ENCODE measurements at regions not wholly inside any gene's neighbourhood (a gene's known extent, or its start where the extent isn't known, plus 50 kb on each side); places are given as distances from the start of the nearest gene placed in this dataset.
A peak's percentile ranks its signal among the peaks of the same experiment; 100 is the strongest.

DNA sequence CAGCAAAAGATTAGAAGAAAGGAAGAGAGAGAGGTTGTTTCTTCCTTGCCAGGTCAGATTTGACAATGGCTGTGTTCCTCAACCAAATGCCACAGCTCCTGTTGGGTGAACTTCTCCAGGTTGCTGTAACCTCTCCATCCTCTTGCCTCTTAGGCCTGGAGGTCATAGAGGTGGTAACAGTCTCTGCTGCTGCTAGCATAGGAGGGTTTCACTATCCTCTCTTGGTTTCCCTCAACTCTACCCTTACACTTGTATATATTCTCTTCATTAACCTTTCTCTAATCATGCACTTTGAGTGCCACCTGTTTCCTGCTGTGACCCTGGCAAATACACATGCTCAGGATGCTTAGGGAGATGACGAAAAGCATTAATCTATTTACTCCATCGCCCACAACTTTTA lies 67.7 kb upstream of the HIF1A start:
- no peak for DNase-seq

DNA sequence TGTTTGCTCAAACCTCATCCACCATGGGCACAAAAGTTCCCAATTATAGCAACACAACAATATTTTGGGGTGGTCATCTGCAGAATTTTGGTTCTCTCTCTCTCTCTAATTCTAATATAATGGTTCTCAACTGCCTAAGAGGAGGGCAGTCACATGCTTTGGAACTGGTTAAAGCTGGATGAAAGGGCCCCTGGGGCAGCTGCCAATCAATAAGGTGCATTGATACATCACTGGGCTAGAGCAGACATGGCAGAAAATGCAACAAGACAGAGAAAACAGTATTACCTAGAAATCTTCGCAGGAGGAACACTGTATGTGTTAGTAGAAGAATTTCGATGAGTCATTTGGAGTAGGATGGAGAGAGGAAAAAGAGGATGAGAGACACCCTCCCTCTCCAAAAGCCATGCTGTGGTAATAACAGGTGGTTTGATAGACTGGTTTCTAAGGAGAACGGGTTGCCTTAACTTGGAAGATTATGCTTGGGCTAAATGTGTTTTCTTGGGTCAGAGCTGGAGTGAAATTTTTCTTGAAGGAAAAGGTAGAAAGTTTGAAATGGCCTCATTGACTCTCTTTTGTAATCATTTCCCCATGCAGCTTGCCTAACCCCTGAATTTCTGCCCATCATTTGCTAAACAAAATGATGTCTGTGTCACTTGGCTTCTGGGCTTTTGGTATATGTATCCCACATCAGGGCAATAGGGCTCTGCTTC lies 67.1 kb upstream of the HIF1A start:
- no peak for DNase-seq

DNA sequence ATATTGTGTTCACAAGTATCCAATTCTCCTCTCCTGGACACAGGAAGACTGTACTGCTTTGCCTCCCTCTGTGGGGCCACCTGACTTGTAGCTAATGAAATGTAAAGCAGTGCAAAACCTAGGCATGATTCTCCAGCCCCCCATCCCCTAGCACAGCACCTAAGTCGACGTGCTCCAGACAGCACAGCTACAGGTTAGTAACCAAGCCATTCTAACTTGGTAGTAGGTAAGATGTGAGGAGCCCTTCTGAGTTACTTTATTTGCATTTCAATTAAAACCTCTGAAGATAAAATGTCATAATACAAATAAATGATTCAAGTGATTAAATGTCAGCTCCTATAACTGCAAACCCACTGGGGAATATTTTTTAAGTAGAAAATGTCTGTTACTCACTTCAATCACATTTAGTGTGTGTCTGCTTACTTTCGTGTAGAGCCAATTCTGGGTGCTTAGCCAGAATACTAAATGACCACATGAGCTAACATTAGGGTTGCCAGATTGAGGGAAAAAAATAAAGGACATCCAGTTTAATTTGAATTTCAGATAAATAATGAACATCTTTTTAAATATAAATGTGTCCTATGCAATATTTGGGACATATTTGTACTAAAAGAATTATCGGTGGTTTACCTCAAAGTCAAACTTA lies 64.8 kb upstream of the HIF1A start:
- DNase-seq: no peak

DNA sequence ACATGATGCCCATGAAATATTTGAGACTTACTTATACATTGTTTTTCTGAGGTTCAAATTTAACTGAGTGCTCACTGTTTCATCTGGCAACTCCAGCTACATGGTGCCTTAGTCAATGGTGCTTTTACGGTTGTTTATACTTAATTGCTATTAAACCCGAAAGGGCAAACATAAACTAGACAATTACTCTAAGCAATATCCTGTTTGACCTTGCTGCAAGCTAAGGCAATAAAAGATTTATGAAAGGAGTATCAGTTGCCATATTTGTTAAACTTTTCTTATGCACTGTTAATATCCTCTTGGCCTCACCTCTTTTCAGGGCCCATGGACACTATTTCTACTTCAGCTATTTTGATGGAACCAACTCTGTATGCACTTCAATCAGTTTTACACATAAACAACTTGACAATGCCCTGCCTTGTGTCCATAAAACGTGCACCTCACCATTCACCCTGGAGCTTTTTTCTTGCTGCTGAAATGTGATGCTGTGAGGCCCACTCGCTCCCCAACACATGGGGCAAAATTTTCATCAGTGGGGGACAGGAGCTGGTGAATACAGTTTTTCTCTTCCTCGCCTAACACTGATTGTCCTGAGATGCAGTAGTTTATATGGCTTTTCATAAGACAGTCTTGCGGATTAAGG lies 64.1 kb upstream of the HIF1A start:
- DNase-seq: no peak

DNA sequence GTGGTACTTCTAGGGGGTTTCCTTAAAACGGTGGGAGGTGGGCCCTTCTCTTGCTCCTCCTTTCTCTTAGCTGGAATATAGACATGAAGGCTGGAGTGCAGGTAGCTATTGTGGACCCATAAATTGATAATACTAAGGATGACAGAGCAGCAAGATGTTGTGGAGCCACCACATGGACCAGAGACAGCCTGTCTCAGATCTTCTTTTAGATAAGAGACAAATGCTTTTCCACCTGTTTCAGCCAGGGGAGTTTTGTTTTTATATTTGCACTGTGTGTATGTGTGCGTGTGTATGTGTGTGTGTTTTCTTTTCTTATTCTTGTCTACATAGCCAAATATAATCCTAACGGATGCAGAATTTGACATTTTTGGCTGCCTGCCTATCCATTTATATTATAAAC lies 62.9 kb upstream of the HIF1A start:
- no peak for DNase-seq

DNA sequence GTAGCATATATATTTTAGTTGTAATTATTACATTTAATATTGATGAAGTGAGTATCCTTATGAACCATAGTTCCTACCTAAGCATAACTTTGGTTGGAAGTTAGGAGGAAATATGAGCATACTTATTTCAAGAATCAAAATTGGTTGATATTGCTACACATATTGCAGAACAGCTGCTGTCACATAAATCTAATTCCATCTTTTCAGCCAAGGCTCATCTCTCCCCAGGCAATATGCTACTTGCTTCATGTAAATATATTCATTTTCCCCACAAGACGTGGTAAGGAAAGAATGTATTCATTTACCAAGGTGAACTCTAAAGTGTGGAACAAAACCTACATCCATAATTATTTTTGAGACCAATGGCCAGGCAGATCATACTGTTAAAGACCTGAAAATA lies 62.5 kb upstream of the HIF1A start:
- DNase-seq: no peak

DNA sequence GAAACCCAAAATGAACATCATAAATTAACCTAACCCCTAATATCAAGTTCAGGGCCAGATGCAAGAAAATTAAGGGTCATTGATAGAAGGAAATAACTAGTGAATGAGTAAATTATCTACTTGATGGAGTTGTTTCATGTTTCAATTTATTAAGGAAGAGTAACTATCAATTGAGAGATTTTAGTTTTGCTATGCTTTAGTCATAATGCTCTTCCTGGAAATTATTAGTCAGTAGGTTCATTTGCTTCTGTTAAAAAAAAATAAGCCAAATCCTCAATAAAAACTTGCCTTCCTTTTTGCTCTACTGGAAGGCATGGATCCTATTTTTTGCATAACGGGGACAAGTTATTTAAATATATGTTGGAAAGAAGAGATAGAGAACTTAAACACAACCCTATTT lies 59.0 kb upstream of the HIF1A start:
- DNase-seq: no peak

DNA sequence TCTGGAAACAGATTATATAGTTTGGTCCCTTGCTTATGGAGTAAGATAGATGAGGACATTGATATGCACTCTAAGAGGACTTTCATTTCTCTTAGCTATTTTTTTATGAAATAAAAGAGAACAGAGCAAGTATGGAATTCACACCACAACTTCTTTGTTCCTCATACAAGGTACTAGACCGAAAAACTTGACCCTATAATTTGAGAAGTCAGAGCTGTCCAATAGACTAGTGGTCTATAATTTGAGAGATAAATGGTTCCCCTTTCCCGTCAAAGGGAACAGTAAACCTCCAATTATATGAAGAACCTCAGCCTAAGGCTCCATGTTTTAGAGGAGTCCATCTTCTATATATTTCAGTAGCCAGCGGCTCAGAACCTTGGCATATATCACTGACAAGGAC lies 58.5 kb upstream of the HIF1A start:
- no peak for DNase-seq

DNA sequence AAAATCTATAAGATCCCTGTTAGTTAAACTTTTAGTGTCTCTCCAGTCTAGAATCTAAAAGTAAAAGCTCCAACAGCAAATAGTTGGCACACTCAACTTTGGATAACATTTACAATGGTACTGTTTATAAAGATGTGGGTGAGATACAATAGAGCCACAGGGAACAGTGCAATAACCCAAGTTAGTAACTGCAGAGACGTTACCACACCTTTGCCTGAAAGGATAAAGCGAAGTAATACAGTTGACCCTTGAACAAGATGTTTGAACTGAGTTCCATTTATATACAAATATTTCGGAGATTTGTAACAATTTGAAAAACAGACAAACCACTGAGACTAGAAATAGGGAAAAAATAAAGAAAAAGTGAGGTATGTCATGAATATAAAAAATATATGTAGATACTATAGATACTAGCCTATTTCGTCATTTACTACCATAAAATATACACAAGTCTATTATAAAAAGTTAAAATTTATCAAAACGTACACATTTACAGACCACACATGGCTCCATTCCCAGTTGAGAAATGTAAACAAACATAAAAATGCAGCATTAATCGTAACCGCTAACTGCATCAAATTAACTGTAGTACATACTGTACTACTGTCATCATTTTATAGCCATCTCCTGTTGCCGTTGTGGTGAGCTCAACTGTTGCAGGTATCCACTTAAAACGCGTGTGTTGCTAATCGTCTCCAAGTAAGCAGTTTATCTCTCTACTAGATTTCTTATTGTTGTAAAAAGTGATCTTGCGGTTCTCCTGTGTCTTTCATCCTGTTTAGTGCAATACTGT lies 56.5 kb upstream of the HIF1A start:
- no peak for DNase-seq

DNA sequence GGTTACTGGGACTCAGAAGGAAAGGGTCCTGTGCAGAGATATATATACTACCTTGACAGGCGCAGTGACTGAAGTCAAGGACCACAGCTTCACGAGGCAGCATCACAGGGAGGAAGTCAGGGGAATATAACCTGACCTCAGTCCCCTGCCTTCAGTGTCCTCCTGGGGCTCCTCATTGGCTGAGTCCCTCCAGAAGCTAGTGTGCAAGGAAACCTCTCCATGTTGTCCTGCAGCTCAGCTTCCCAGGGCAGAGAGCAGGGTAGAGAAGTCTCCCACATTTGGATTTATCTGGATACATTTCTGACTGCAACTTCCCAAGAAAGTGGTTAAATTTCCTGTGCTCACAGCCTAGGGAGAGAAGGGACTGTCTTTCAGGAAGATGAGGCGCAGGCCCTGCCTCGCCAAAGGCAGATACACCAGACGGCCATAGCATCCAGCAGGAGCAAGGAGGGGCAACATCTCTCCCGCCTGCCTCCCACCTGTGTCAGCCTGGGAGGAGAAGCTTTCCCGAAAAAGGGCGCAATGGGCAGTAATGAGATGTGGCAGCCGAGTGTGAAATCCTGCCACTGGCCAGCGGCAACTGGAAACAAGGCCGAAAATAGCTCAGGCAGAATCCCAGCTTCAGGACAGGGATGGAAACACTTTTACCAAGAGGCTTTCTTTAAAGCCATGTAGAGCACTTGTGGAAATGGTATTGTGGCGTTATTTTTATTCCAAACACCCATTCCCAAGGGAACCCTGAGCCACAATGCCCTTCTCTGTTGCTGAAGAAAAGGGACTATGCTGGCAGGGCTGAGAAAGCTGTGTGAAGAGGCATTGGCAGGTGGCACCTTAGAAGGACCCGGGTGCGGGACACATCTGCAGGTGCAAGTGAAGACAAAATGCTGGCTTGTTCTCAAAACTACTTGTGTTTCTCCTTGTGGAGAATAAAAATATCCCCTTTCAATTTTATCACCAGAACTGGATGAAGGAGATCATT lies 54.9 kb upstream of the HIF1A start:
- DNase-seq: peak; percentile 66

DNA sequence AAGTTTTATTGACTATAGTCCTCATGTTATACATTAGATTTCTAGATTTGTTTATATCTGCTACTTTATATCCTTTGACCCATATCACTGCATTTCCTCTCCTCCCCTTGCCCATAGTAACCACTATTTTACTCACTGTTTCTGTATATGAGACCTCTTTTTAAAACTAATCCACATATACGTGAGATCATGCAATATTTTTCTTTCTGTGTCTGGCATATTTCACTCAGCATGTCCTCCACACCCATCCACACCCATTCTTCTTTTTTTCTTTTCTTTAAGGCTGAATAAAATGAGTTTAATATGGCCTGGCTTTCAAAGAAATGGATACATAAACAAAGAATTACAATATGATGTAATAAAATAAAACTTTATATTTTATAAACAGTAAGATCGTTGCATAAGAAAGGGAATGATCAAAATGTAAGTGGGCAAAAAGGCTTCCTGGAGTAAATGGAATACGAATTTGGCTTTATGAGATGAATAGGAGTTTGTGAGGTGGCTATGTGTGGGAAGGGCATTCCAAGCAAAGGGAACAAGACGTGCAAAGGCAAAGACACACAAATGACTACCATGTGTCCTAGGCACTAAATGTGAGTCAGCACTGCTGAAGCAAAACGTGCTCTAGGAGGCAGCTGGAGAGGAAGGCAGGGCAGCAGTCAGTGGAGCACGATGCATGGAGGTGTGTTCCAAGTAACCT lies 53.2 kb upstream of the HIF1A start:
- DNase-seq: no peak

DNA sequence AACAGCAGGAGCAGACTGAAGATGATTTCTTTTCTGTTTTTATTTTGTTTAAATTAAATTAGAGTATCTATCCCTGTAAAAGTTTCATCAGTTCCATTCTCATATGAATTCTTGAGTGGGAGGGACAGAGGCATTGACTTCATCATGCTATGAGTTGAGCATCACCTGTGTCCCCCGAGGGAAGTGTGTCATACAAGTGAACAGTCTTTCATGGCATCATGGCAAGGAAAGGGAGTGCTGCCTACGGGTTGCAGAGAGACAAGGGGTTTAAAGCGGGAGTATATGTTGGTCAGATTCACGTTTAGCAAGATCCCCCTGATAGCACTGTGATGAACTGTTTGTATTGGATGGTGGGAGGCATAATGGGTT lies 52.7 kb upstream of the HIF1A start:
- no peak for DNase-seq

DNA sequence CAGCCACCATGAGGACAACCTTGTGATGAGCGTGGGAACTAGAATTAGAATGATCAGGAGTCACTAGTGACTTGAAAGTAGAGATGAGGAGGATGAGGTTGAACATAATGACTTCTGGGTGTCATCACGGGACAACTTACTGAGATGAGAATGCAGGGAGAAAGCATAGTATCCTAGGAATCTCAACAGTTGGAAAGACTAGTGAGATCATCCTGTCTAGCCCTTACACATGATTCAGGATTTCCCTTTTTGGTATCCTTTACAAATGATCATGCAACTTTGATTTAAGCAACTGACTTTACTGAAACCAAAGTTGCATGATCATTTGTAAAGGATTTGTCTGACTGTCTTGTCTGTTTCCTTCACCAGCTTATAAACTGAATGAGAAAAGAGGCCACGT lies 51.8 kb upstream of the HIF1A start:
- no peak for DNase-seq

DNA sequence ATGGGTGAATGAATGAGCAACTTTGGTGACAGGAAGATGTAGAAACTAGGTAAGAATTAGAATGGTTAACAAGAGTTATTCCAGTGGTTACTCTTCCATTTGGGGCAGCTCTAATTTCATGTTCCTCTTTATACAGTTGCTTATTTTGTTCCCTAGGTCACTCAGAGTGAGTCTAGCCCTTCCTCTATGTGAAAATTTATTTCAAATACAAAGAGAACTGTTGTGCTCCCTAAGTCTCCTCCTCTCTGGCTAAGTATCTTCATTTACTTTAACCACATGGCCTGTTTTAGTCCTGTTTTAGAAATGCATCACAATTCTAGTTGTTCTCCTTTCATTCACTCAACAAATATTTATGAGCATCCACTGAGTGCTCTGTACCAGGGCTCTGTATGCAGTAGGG lies 51.1 kb upstream of the HIF1A start:
- no peak for DNase-seq

DNA sequence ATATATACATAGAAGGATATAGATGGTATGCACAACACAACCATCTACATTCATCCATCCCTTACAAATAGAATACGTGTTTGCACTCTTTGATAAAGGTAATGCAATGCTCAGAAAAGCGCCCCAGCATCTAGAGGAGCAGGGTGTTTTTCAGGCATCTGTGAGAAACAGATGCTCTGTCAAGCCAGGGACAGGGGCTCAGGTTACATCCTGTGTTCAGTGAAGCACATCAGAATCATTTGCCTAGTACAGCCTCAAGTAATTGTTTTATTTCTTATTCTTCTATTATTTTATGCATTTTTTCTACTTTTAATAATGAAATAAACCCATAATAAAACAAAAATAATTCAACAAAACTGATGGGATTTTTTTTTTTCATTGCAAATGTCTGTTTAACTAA lies 50.5 kb upstream of the HIF1A start:
- peak; percentile 50 for DNase-seq

DNA sequence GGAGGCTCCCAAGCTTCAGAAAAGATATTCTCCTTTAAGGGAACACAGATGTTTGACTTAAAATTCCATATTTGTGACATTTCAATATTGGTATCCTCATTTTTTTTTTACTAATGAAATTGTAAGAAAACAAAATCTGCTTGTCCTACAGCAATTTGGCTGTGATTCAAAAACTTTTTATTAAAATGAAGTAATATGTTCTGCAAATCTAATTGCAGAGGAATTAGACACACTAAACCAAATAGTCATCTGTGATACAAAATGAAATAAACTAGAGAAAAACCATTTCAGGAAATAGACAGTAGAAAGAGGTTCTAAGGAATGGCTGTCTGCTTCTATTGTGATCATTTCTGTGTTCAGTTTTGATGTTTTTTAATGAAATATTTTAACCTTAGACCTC lies 50.1 kb upstream of the HIF1A start:
- DNase-seq: no peak
